Motor neuron (in vitro differentiated cells): ENCODE measurements at regions not wholly inside any gene's neighbourhood (a gene's known extent, or its start where the extent isn't known, plus 50 kb on each side); places are given as distances from the start of the nearest gene placed in this dataset.
A peak's percentile ranks its signal among the peaks of the same experiment; 100 is the strongest.

Experiments
- ATAC-seq, 8 experiments: fragments of 200-7000 bp; cut with Tn5 transposase; replicated peaks in 6 of 8; 2 replicates each; pipeline ENCODE4 v1.8.0; 2021; ENCODE audit warnings: mild to moderate bottlenecking in 8 of 8, moderate library complexity in 8 of 8
- H3K27ac ChIP-seq, 2 donors: fragments of 250-450 bp; sonication (Bioruptor Pico); 2 replicates each; pipeline ENCODE4 v1.9.0; 2021; ENCODE audit warnings: antibody characterized with exemption in 2 of 2, mild to moderate bottlenecking in 2 of 2, moderate library complexity in 1 of 2
- H3K4me1 ChIP-seq, 2 donors: fragments of 250-450 bp; sonication (Bioruptor Pico); replicated peaks in 1 of 2; 2 replicates each; pipeline ENCODE4 v1.6.1; 2021; ENCODE audit warnings: antibody characterized with exemption in 2 of 2, mild to moderate bottlenecking in 2 of 2, moderate library complexity in 1 of 2
- H3K4me3 ChIP-seq, 5 donors: fragments of 250-450 bp; sonication (Bioruptor Pico); 2 replicates each; pipeline ENCODE4 v1.9.0; 2021; ENCODE audit warnings: antibody characterized with exemption in 5 of 5, mild to moderate bottlenecking in 5 of 5, moderate library complexity in 4 of 5
- WGBS, 10 experiments: fragments of 450-650 bp; shearing (Covaris generic); methylation state at CpG; one replicate each; pipeline ENCODE4 v1.0.0; 2022; 5-methylcytosine and 5-hydroxymethylcytosine counted together
- in situ Hi-C, 9 experiments: fragments of 400-800 bp; cut with MboI; loops; one replicate each; pipeline ENCODE4 v1.15.0; 2021; ENCODE audit warnings: low sequenced_read_pairs in 9 of 9, low pct_unique_long_range_greater_than_20kb in 2 of 9; ENCODE audit not compliant: unreplicated experiment in 9 of 9

DNA sequence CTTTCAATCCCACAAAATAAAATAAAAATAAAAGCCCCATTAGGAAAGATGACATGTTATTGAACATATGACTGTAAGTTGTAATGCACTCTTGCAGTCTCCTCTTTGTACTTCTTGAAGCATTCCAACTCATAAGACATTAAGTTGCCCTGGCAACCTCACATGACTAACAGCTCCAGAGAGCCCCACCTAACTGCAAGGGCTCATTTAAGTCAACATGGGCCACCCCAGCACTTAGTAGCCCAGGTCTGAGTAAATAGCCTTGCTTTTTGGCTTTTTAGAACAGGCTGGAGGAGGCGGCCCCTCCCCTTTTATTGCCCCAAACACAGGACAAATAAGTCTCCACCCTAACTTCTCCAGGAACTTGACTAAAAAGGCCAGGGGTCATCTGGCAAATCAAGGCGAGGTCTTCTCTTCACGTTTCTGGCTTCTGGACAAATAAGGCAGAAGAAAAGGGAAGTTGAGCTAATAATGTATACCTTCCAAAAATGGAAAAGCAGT, 135.1 kb downstream of the TMCO5A start:
- peaks cover 40 to 43% of the 10 kb centered on the region in 2 donors for H3K4me1 ChIP-seq
- ATAC-seq: peak; percentile 34 to 77 (median 55)
- H3K4me3 ChIP-seq: peak overlapping the region in 2 of 5 donors; percentile 0 to 16
- in situ Hi-C loops: loop anchor here in 2 of 9 experiments (10.0 to 25.0 kb wide), 2 partner anchors 55 to 193 kb away; partner anchors contain the start of gene SPRED1 (in 1 of the 2)
- peak overlapping the region in 1 of 2 donors; percentile 60 for H3K27ac ChIP-seq
- 14 to 34% (median 20%) methylated on average over 1 to 3 of the region's 3 CpGs; no CpG with 5 or more reads in 5 of the 10 experiments for WGBS, 10 experiments

DNA sequence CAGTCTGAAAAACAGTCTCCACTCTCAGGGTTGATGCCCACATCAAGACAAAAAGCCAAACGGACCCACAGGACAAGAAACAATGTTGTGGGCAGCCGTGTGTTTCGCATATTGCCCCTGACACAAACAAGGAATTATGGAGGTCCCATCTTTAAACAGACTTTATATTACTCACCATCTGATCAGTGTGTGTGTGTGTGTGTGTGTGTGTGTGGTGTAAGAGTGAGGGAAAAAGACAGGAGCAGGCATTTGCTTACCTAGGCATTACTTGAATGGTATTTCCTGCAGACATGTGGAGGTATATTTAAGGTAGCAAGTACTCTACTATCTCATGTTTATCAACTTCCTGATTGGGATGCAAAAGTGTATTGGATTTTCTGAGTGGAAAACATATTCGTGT, 136.3 kb downstream of the TMCO5A start:
- in situ Hi-C loops: loop anchor here in 2 of 9 experiments (10.0 to 25.0 kb wide), 2 partner anchors 56 to 192 kb away; partner anchors contain the start of gene SPRED1 (in 1 of the 2)
- Histone ChIP-seq H3K27ac (no peak overlapping the region), H3K4me3 (no peak overlapping the region), H3K4me1 (peaks cover 40 to 43% of the 10 kb centered on the region in 2 donors)
- 0 to 100% (median 81%) methylated on average over 1 to 4 of the region's 4 CpGs for WGBS, 10 experiments
- ATAC-seq: no peak

DNA sequence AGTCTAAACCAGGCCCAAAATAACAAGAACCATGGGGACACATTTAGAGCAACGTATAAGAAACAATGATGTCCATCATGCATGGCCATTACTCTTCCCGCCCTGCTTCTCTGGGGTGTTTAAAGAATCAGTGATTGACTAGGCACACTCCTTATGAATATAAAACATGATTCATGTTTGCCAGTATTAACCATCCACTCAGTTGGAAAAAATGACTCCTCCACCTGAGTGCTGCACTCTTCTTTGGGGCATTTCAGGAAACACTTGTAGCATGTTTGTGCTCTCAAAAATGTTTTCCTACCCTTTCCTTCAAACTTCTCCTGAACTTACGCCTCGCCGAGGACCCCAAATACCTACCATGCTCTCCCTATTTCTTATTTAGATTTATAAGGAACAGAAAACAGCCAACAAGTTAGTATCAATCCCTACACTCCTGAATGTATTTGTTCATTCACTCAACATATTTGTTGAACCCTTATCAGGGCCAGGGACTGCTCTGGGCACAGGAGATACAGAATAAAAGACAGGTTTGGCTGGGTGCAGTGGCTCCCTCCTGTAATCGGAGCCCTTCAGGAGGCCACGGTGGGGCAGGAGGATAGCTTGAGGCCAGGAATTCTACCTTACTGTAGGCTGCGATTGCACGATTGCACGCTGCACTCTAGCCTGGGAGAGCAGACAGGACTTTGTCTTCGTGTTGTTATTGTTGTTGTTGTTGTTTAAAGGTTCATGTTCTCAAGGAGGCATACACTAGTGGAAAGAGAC, 137.0 kb downstream of the TMCO5A start:
- Histone ChIP-seq H3K4me3 (no peak overlapping the region), H3K4me1 (peaks cover 40 to 43% of the 10 kb centered on the region in 2 donors), H3K27ac (no peak overlapping the region)
- in situ Hi-C loops: loop anchor here in 2 of 9 experiments (10.0 to 25.0 kb wide), 2 partner anchors 57 to 191 kb away; partner anchors contain the start of gene SPRED1 (in 1 of the 2)
- no peak for ATAC-seq
- 82 to 96% (median 89%) methylated on average over 2 to 11 of the region's 11 CpGs; no CpG with 5 or more reads in 2 of the 10 experiments for WGBS, 10 experiments

DNA sequence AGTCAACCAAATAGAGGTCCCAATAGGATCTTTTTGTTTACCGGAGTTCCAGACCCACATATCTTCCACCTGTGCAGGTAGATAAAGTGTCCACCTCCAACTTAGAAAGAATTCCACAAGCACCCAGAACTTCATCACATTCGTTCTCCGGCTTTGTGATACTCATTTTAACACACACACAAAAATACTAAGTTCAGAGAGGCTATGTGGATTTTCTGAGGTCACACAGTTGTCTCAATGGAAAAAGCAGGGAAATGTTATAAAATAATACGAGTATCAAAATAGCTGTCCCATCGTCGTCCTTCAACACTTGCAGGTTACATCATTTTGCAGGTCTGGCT, 137.5 kb downstream of the TMCO5A start:
- in situ Hi-C loops: loop anchor here in 2 of 9 experiments (10.0 to 25.0 kb wide), 2 partner anchors 57 to 190 kb away; partner anchors contain the start of gene SPRED1 (in 1 of the 2)

DNA sequence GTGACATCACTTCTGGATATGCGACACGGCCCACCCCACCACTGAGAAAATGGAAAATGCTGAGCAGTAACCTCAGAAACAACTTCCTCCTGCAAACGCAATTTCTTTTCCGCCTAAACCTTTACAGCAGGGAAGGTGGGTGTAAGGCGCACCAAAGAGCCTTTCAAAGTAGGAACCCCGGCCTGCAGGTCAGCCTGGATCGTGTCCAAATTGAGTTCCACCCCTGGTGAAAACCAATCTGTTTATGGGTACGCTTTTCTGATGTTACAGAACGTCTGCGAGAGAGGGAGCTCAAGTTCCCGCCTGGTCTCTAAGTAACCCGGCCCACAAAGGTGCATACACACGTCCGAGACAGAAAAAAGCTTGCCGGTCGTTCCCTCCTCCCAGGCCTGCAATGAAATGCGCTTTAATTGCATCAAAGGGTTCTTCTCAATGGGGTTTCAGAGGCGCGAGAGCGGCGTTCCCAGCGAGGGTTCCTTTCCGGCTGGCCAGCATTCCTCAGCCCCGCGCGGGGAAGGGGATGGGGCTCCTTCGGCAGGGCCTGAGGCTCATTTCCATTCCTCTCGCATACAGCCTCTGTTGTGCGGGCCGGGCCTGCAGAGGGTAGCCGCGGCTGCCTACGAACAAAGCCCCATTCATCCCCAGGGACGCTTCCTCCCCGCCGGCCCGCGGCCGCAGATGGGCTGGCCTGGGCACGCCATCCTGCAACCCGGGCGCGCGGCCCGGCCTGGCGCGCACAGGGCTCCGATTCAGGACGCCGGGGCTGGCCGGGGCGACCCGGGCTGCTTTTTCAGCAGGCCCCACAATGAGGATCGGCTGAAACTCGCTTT, 138.1 kb downstream of the TMCO5A start:
- H3K4me1 ChIP-seq: peaks cover 37 to 47% of the 10 kb centered on the region in 2 donors
- H3K4me3 ChIP-seq: peak overlapping the region; percentile 17 to 52 (median 39)
- peak; percentile 50 to 93 (median 88) for ATAC-seq
- 0 to 26% (median 9%) methylated on average over 2 to 16 of the region's 55 CpGs for WGBS, 10 experiments
- H3K27ac ChIP-seq: peak overlapping the region; percentile 79 to 92
- in situ Hi-C loops: loop anchor here in 2 of 9 experiments (10.0 to 25.0 kb wide), 2 partner anchors 58 to 190 kb away; partner anchors contain the start of gene SPRED1 (in 1 of the 2)

More for the DNA sequence above, 137.5 kb downstream of the TMCO5A start:
- H3K4me3 ChIP-seq: peak overlapping the region in 1 of 5 donors; percentile 40
- WGBS, 10 experiments: 35 to 100% (median 75%) methylated on average over 2 to 6 of the region's 6 CpGs; no CpG with 5 or more reads in 1 of the 10 experiments
- peaks cover 40 to 46% of the 10 kb centered on the region in 2 donors for H3K4me1 ChIP-seq
- peak overlapping the region in 1 of 2 donors; percentile 92 for H3K27ac ChIP-seq
- ATAC-seq: no peak

DNA sequence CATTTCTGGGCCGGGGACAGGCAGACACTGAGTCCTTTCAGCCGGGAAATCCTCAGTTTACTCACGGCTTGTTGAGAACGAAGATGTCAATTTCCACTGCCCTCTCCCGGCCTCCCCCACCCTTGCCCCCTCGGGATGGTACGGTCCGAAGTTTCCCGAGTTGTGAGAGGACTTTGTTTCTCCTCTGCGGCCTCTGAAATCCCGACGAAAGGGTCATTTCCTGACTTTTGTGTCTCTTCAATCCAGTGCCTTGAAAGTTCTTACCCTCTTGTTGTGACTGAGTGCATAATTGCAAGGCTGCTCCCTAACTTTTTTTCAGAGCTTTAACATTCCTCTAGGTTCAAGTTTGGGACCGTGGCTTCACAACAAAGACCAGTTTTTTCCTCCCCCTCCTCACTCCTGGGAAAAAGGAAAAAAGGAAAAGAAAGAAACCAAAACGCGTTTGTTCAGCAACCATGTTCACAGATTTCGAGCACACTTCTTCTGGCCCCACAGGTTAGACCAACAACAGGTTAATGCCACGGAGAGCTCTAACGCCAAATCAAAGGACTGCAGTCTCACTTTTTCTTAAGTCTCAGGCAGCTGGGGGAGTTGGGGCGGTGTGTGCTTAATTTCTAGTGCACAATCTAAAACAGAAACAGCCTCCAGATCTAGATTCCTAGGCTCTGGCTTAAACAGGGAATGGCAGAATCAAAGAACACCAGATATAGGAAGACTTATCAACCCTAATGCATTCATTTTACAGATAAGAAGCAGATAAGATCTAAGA, 138.9 kb downstream of the TMCO5A start:
- H3K27ac ChIP-seq: peak overlapping the region; percentile 79 to 92
- ATAC-seq: peak in 6 of 8 experiments; percentile 3 to 28 (median 11)
- H3K4me1 ChIP-seq: peaks cover 29 to 41% of the 10 kb centered on the region in 2 donors
- H3K4me3 ChIP-seq: peak overlapping the region; percentile 17 to 52 (median 39)
- in situ Hi-C loops: loop anchor here in 2 of 9 experiments (10.0 to 25.0 kb wide), 2 partner anchors 59 to 189 kb away; partner anchors contain the start of gene SPRED1 (in 1 of the 2)
- 0 to 20% (median 9%) methylated on average over 2 to 15 of the region's 19 CpGs; no CpG with 5 or more reads in 1 of the 10 experiments for WGBS, 10 experiments

DNA sequence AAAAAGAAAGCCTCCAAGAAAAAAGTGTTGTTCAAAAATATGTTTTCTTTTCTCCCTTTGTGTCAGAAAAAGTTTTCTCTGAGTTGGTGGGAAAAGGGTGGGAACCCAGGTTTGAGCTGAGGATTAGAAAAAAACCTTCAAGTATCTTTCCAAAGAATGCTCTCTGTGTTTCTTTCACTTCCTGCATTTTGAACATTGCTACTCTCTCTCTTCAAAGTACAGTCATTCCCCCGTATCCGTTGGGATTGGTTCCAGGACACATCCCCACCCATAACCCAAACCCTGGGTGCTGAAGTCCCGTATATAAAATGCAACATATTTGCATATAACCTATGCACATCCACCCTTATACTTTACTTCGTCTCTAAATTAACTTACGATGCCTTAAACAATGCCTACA, 139.6 kb downstream of the TMCO5A start:
- no peak for ATAC-seq
- in situ Hi-C loops: loop anchor here in 2 of 9 experiments (10.0 to 25.0 kb wide), 2 partner anchors 59 to 188 kb away; partner anchors contain the start of gene SPRED1 (in 1 of the 2)
- peak overlapping the region in 1 of 2 donors; percentile 92 for H3K27ac ChIP-seq
- 9 to 100% (median 41%) methylated on average over 1 to 5 of the region's 5 CpGs; no CpG with 5 or more reads in 2 of the 10 experiments for WGBS, 10 experiments
- H3K4me3 ChIP-seq: no peak overlapping the region
- peaks cover 22 to 34% of the 10 kb centered on the region in 2 donors for H3K4me1 ChIP-seq

DNA sequence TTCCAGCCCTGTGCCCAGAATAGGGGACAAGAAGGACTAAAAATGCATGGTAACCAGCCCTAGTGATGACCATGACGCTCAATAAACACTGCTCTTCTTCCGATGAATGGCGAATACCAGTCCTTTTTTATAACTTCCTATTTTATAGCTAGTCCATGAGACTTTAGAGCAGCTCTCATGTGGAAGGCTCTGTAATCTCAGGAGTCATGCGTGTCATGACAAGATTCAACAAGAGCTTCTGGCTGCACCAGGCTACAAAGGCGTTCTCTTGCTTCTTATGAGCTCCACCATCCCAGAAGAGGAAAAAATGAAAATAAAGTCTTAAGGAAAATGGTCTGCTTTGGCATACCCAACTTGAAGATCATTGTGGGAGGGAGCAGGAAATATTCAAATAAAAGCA, 141.0 kb downstream of the TMCO5A start:
- ATAC-seq: no peak
- H3K4me3 ChIP-seq: no peak overlapping the region
- peaks cover 13 to 24% of the 10 kb centered on the region in 2 donors for H3K4me1 ChIP-seq
- 17 to 100% (median 94%) methylated on average over 1 to 5 of the region's 5 CpGs for whole genome bisulfite sequencing, 10 experiments
- H3K27ac ChIP-seq: no peak overlapping the region
- in situ Hi-C loops: loop anchor here in 1 of 9 experiments (10.0 kb wide), 1 partner anchor 61 kb away; no protein-coding TSS in a partner anchor

DNA sequence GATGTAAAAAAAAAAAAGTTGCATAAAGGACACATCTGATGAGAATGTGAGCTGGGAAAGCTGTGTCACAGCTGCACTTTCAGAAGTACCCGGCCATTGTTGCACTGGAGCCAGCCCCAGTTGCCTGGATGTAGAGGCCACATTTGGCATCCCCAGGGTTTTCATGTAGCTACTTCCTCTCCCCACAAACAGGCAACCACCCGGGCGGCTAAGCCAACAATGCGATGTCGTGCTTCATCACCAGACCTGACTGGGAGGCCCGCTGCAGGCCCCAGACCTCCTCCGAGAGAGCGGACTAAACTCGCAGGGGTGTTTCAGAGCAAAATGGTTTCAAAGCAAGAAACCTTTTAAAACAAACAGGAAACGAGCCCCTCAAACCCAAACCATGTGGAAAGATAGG, 142.3 kb downstream of the TMCO5A start:
- 20 to 81% (median 50%) methylated on average over 1 to 8 of the region's 10 CpGs; no CpG with 5 or more reads in 1 of the 10 experiments for WGBS, 10 experiments
- peaks cover 13 to 24% of the 10 kb centered on the region in 2 donors for H3K4me1 ChIP-seq
- peak in 2 of 8 experiments; percentile 7 to 31 for ATAC-seq
- in situ Hi-C loops: loop anchor here in 1 of 9 experiments (10.0 kb wide), 1 partner anchor 62 kb away; no protein-coding TSS in a partner anchor
- no peak overlapping the region for H3K4me3 ChIP-seq
- no peak overlapping the region for H3K27ac ChIP-seq

DNA sequence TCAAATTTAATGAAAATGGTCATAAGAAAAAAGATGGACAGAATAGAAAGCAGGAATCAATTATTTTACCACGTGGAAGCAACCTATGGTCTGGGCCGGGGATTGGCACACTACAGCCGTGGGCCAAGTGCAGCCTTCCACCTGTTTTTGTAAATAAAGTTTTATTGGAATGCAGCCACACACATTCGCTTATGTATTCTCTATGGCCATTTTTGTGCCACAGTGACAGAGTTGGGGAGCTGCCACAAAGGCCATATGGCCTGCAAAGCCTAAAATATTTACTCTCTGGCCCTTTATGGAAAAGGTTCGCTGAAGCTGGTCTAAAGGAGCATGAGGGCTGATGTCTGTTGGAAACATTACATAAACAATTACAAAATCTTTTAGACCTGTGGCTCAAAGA, 144.8 kb downstream of the TMCO5A start:
- 69 to 97% (median 90%) methylated on average over 2 to 5 of the region's 5 CpGs; no CpG with 5 or more reads in 3 of the 10 experiments for WGBS, 10 experiments
- ATAC-seq: no peak
- H3K27ac ChIP-seq: no peak overlapping the region
- H3K4me1 ChIP-seq: peaks cover 0 to 9% of the 10 kb centered on the region in 2 donors
- in situ Hi-C loops: loop anchor here in 1 of 9 experiments (10.0 kb wide), 1 partner anchor 64 kb away; no protein-coding TSS in a partner anchor
- H3K4me3 ChIP-seq: no peak overlapping the region

DNA sequence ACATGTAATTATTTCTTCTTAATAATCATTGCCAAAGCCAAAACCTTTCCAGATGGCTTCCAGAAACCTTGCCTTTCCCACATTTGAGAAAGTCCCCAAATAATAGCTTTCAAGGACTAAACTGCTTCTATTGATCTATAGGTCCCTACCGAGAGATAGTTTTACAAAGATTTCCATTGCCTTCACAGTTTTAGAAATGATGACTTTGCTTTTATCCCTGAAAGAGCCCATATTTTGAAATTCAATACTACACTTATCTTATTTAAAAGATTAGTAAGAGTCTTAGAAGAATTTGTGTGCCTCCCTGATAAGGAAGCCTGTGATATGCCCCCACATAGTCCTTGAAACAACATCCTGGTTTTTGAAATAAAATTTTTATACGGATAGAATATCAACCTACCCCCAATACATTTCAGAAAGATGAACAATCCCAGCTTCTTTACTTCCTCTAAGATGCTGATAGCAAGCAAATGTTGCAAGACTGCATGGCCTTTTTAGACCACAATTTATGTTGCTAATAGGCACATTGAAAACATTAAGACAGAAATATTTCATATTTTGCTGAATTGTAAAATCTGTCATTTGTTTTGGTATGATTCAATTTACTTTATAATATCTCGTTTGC, 146.3 kb downstream of the TMCO5A start:
- in situ Hi-C loops: no loop called here
- Histone ChIP-seq H3K27ac (no peak overlapping the region), H3K4me1 (peaks cover 0 to 6% of the 10 kb centered on the region in 2 donors), H3K4me3 (no peak overlapping the region)
- ATAC-seq: no peak
- WGBS, 10 experiments: 0 to 100% (median 56%) methylated on average over 1 to 3 of the region's 3 CpGs; no CpG with 5 or more reads in 1 of the 10 experiments
